ENCODE measurements at regions not wholly inside any gene's neighbourhood (a gene's known extent, or its start where the extent isn't known, plus 50 kb on each side); places are given as distances from the start of the nearest gene placed in this dataset.

GRCh38 chr13:105290596-105290995, 1244.9 kb downstream of the EFNB2 start:
- TF ChIP-seq EZH2phosphoT487 (IDR thresholded peaks at IDR 0.05; ENCODE audit: low read depth) (no peak), CTCF (IDR thresholded peaks at IDR 0.05; ENCODE audit: low read depth, low read length) (no peak)

All from OCI-LY3 (cell line).